K562 (cell line): ENCODE measurements at regions not wholly inside any gene's neighbourhood (a gene's known extent, or its start where the extent isn't known, plus 50 kb on each side); places are given as distances from the start of the nearest gene placed in this dataset.

ENCODE experiments used
- ATAC-seq: fragments of 200-7000 bp; cut with Tn5 transposase; 3 replicates; pipeline ENCODE4 v1.9.1; 2020; ENCODE audit warnings: moderate library complexity
- BruUV-seq: library from RNA; stranded (reverse); fragments of 400-500 nt; replicated peaks from 2 replicates; lab custom pipeline; 2021; lab: Mats Ljungman, UMichigan
- CTCF ChIA-PET: fragments of 300-600 bp; formaldehyde crosslinking; extraction: SDS; loops from one replicate; lab custom pipeline; 2021; ENCODE audit warnings: low intra/inter-chr PET ratio; lab: Yijun Ruan, JAX
- POLR2A ChIA-PET: fragments of 300-600, 350-650 bp; sonication (Branson Sonifier 250); formaldehyde crosslinking; extraction: SDS; loops from one replicate; lab custom pipeline; 2021; ENCODE audit warnings: antibody characterized with exemption, inconsistent platforms; lab: Yijun Ruan, JAX
- DNase-seq, 4 experiments: peaks; one replicate each; pipeline versions ENCODE4 v3.0.0 to v3.0.0-alpha.2; 2011 to 2018; ENCODE audit warnings: low spot score in 3 of 4, mixed read lengths in 3 of 4; ENCODE audit errors: extremely low read depth in 1 of 4
- FAIRE-seq: peaks from 2 replicates; lab custom pipeline; 2011; peaks lifted over from hg19 to GRCh38; lab: Jason Lieb, UNC
- H2AFZ ChIP-seq: 2 replicates; pipeline ENCODE4 v1.6.0; 2011; ENCODE audit warnings: low read depth, low read length, control low read depth, inconsistent platforms
- H3K27ac ChIP-seq: fragments of 200-600 bp; 3 replicates; pipeline ENCODE4 v1.8.0; 2011; ENCODE audit warnings: low read depth, mild to moderate bottlenecking, control low read depth, inconsistent platforms, low read length, moderate library complexity, mixed read lengths; ENCODE audit errors: extremely low read depth
- H3K27me3 ChIP-seq, 2 experiments: fragments of 300-600 bp in 1 of 2; 2 replicates in 1 of 2; 3 replicates in 1 of 2; pipeline versions ENCODE4 v1.6.0 to v1.8.0; 2011; ENCODE audit warnings: inconsistent platforms in 2 of 2, low read length in 2 of 2, mild to moderate bottlenecking in 1 of 2, mixed read lengths in 1 of 2, moderate library complexity in 1 of 2; ENCODE audit not compliant: control insufficient read depth in 2 of 2, insufficient read depth in 2 of 2
- H3K36me3 ChIP-seq: fragments of 300-600 bp; 3 replicates; pipeline ENCODE4 v1.8.0; 2011; ENCODE audit warnings: mild to moderate bottlenecking, low read length, inconsistent platforms; ENCODE audit not compliant: control insufficient read depth, insufficient read depth
- H3K4me1 ChIP-seq, 2 experiments: fragments of 200-600 bp in 1 of 2; replicated peaks in 1 of 2; 2 replicates in 1 of 2; 3 replicates in 1 of 2; pipeline versions ENCODE4 v1.5.1 to v1.8.0; 2011; ENCODE audit warnings: inconsistent platforms in 2 of 2, low read length in 2 of 2, mild to moderate bottlenecking in 1 of 2, mixed read lengths in 1 of 2, moderate library complexity in 1 of 2; ENCODE audit not compliant: control insufficient read depth in 2 of 2, insufficient read depth in 2 of 2
- H3K4me2 ChIP-seq: 2 replicates; pipeline ENCODE4 v1.6.1; 2011; ENCODE audit warnings: low read length, control low read depth, inconsistent platforms, mixed read lengths; ENCODE audit not compliant: insufficient read depth
- H3K4me3 ChIP-seq: fragments of 200-600 bp; sonication (generic), shearing (Covaris generic); 2 replicates; pipeline ENCODE4 v1.5.1; 2016; ENCODE audit warnings: control low read depth, inconsistent platforms
- H3K79me2 ChIP-seq: fragments of 200-600 bp; 3 replicates; pipeline ENCODE4 v1.8.0; 2011; ENCODE audit warnings: low read length, inconsistent platforms; ENCODE audit not compliant: control insufficient read depth, insufficient read depth
- H3K9ac ChIP-seq, 2 experiments: 2 replicates each; pipeline versions ENCODE4 v1.6.0 to v1.6.1; 2011; ENCODE audit warnings: low read depth in 2 of 2, low read length in 2 of 2, control low read depth in 1 of 2, inconsistent platforms in 1 of 2, mild to moderate bottlenecking in 1 of 2, mixed read lengths in 1 of 2; ENCODE audit not compliant: insufficient read depth in 1 of 2
- H3K9me1 ChIP-seq: one replicate; pipeline ENCODE4 v1.6.0; 2011; ENCODE audit warnings: inconsistent platforms, mild to moderate bottlenecking, low read length, moderate library complexity; ENCODE audit not compliant: control insufficient read depth, insufficient read depth
- H3K9me3 ChIP-seq: replicated peaks from 2 replicates; pipeline ENCODE4 v1.5.1; 2011; ENCODE audit warnings: low read depth, low read length, inconsistent platforms; ENCODE audit not compliant: control insufficient read depth, insufficient read depth
- H4K20me1 ChIP-seq: replicated peaks from 2 replicates; pipeline ENCODE4 v1.6.1; 2011; ENCODE audit warnings: low read length, inconsistent platforms, mixed read lengths; ENCODE audit not compliant: control insufficient read depth, insufficient read depth
- ARID1B ChIP-seq: fragments of 450-650 bp; IDR thresholded peaks from 2 replicates; pipeline ENCODE4 v1.6.1; 2016; ENCODE audit warnings: antibody characterized with exemption, mild to moderate bottlenecking, inconsistent platforms
- BHLHE40 ChIP-seq: IDR thresholded peaks from 2 replicates; pipeline ENCODE4 v1.6.1; 2011; ENCODE audit warnings: low read length, improper control_type of control experiment
- MTA1 ChIP-seq: fragments of 450-650 bp; IDR thresholded peaks from 2 replicates; pipeline ENCODE4 v1.6.1; 2017; ENCODE audit warnings: borderline replicate concordance
- RBM17 ChIP-seq: fragments of 200-400 bp; formaldehyde crosslinking; IDR thresholded peaks from 2 replicates; pipeline ENCODE4 v1.6.1; 2017; ENCODE audit warnings: low read depth, mild to moderate bottlenecking, low read length, borderline replicate concordance
- RHOXF2B ChIP-seq: fragments of 250-450 bp; sonication (Bioruptor Pico); conservative IDR thresholded peaks from 2 replicates; pipeline ENCODE4 v1.5.1; 2021
- SP2 ChIP-seq: IDR thresholded peaks from 2 replicates; pipeline ENCODE4 v1.6.1; 2011; ENCODE audit warnings: mild to moderate bottlenecking, low read depth, low read length, moderate library complexity; ENCODE audit not compliant: poor library complexity, severe bottlenecking; ENCODE audit errors: extremely low read depth
- STAT5B ChIP-seq: fragments of 250-450 bp; sonication (Bioruptor Pico); IDR thresholded peaks from 2 replicates; pipeline ENCODE4 v1.8.0; 2021; ENCODE audit warnings: mild to moderate bottlenecking, inconsistent platforms
- THRA ChIP-seq: fragments of 450-650 bp; IDR thresholded peaks from 2 replicates; pipeline ENCODE4 v1.6.1; 2017; ENCODE audit warnings: mild to moderate bottlenecking, moderate library complexity
- ZFP1 ChIP-seq: fragments of 450-650 bp; formaldehyde crosslinking; IDR thresholded peaks from 2 replicates; pipeline ENCODE4 v1.4.0; 2020; ENCODE audit warnings: mild to moderate bottlenecking, mixed read lengths
- ZNF408 ChIP-seq: fragments of 250-450 bp; sonication (Bioruptor Pico); IDR thresholded peaks from 2 replicates; pipeline ENCODE4 v1.4.0; 2020; ENCODE audit warnings: low read depth, mild to moderate bottlenecking, moderate library complexity
- ZNF707 ChIP-seq: fragments of 250-450 bp; sonication (Bioruptor Pico); conservative IDR thresholded peaks from 2 replicates; pipeline ENCODE4 v1.8.0; 2022; ENCODE audit warnings: inconsistent platforms, mild to moderate bottlenecking, moderate library complexity
- WGBS: fragments of 100-300 bp; shearing (Covaris generic); methylation state at CpG from one replicate; pipeline ENCODE4 v1.1.6; 2016; ENCODE audit warnings: low coverage, mixed read lengths; ENCODE audit not compliant: insufficient coverage; ENCODE audit errors: missing lambda C conversion rate; 5-methylcytosine and 5-hydroxymethylcytosine counted together
- in situ Hi-C: fragments of 300-500 bp; cut with MboI; formaldehyde crosslinking; loops from 4 replicates; pipeline ENCODE4 v1.15.0; 2018; ENCODE audit warnings: inconsistent platforms, mixed read lengths
- intact Hi-C: fragments of 100-400 bp; cut with micrococcal nuclease; formaldehyde crosslinking; loops from 2 replicates; pipeline ENCODE4 v1.14.2; 2022

GRCh38 chr20:55650657-55651360, 354.5 kb downstream of the CBLN4 start:
- intact Hi-C loops, result no loop called here
- no peak for FAIRE-seq
- no TSS peak for BruUV-seq
- H3K27me3 ChIP-seq, result no peaks in the 10 kb centered on the region
- H3K36me3 ChIP-seq, result no peaks in the 10 kb centered on the region
- H3K9me3 ChIP-seq, result no peaks in the 10 kb centered on the region
- 0% methylated on average over 6 of the region's 6 CpGs for WGBS
- CTCF ChIA-PET, result no interaction called here
- H3K4me1 ChIP-seq, result no peaks in the 10 kb centered on the region
- TF ChIP-seq SP2 (no peak), MTA1 (no peak), RHOXF2B (CRISPR knock-in tag) (no peak), ZFP1 (CRISPR knock-in tag) (no peak), BHLHE40 (no peak), ZNF408 (CRISPR knock-in tag) (no peak), STAT5B (CRISPR knock-in tag) (no peak), RBM17 (no peak), ZNF707 (CRISPR knock-in tag) (no peak), THRA (no peak), ARID1B (no peak)
- DNase-seq, result no peak
- POLR2A ChIA-PET, result no interaction called here
- no peak overlapping the region for H3K27ac ChIP-seq
- no peak for ATAC-seq
- no peak overlapping the region for H2AFZ ChIP-seq
- no peak overlapping the region for H3K4me2 ChIP-seq
- in situ Hi-C loops, result no loop called here
- H3K9ac ChIP-seq, result no peak overlapping the region
- H4K20me1 ChIP-seq, result no peaks in the 10 kb centered on the region
- H3K79me2 ChIP-seq, result no peaks in the 10 kb centered on the region
- H3K4me3 ChIP-seq, result no peak overlapping the region
- H3K9me1 ChIP-seq, result no peaks in the 10 kb centered on the region
